LNCaP clone FGC (cell line): ENCODE measurements at regions not wholly inside any gene's neighbourhood (a gene's known extent, or its start where the extent isn't known, plus 50 kb on each side); places are given as distances from the start of the nearest gene placed in this dataset.

Experiments used
- DNase-seq: peaks from one replicate; pipeline ENCODE4 v3.0.0-alpha.2; 2011; ENCODE audit warnings: low read depth
- H3K4me3 ChIP-seq: 2 replicates; pipeline ENCODE4 v1.5.1; 2011; ENCODE audit warnings: mild to moderate bottlenecking, low read depth, low read length, control low read depth
- TF ChIP-seq, protein P1 (sequence below): IDR thresholded peaks from 2 replicates; pipeline ENCODE4 v1.5.1; 2012; ENCODE audit warnings: mild to moderate bottlenecking; ENCODE audit not compliant: control insufficient read depth, insufficient read depth; ENCODE audit errors: extremely low read depth

DNA sequence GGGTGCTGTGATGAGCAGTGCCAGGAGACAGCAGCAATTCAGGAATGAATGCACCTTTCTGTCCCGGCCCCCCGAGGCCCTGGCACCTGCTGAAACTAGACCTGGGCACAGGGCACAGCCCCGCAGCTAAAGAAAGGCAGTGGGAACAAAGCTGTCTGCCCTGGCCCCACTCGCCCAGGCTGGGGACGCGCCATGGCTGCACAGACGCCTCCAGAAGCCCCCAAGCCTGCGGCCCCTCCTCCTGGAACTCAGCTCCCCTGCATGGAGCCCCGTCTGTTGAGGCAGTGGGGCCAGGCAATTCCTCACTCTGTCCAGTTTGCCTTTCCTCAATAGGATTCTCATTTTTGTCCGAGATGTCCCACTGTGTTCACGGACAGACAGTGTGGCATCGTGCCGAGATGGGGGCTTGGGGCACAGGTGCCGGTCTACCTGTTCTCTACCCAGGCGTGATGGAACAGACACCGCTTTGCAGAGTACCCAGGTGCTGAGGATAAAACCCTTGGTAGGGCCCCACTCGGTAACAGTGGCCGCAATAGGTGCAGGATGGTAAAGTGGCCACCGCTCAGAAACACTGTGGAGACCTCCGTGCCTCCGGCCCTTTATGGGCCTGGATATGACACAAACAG, 146.5 kb upstream of the SOX1 start:
- DNase-seq, result no peak
- no peak overlapping the region for H3K4me3 ChIP-seq
- TF ChIP-seq, protein P1, sequence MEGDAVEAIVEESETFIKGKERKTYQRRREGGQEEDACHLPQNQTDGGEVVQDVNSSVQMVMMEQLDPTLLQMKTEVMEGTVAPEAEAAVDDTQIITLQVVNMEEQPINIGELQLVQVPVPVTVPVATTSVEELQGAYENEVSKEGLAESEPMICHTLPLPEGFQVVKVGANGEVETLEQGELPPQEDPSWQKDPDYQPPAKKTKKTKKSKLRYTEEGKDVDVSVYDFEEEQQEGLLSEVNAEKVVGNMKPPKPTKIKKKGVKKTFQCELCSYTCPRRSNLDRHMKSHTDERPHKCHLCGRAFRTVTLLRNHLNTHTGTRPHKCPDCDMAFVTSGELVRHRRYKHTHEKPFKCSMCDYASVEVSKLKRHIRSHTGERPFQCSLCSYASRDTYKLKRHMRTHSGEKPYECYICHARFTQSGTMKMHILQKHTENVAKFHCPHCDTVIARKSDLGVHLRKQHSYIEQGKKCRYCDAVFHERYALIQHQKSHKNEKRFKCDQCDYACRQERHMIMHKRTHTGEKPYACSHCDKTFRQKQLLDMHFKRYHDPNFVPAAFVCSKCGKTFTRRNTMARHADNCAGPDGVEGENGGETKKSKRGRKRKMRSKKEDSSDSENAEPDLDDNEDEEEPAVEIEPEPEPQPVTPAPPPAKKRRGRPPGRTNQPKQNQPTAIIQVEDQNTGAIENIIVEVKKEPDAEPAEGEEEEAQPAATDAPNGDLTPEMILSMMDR, result no peak

DNA sequence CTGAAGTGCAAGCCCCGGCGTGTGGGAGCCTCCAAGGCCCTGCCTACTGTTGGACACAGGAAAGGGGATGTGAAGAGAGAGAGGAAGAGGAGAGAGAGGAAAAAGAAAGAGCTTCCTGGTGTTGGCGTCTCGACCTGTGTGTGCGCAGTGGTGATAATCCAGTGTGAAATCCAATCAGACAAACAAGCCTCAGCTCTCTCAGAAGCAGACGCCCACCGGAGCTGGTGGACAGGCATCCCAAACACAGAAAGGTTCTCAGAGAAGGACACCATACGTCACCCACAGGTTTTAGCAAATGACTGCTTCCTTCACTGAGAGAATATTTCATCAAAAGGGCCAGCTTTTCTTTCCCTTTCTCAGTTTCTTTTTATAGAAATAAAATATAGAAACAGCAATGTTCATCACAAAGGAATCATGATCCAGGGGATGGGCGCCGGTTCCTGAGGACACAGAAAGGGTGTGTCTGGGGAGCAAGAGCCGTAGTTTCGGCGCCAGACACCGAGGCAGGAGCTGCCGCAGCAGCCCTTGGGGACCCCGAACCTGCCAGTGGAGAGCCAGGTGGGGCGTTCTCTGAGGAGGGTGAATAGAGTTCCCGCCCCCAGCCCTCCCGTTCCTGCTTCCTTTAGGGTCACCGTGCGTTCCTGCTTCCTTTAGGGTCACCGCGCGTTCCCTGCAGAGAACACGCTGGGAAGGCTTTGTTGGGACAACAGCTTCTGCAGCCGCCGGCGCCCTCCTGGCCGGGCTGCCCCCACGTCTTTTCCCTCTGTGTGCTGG, 145.8 kb upstream of the SOX1 start:
- no peak overlapping the region for H3K4me3 ChIP-seq
- no peak for DNase-seq
- TF ChIP-seq, protein P1, result no peak

DNA sequence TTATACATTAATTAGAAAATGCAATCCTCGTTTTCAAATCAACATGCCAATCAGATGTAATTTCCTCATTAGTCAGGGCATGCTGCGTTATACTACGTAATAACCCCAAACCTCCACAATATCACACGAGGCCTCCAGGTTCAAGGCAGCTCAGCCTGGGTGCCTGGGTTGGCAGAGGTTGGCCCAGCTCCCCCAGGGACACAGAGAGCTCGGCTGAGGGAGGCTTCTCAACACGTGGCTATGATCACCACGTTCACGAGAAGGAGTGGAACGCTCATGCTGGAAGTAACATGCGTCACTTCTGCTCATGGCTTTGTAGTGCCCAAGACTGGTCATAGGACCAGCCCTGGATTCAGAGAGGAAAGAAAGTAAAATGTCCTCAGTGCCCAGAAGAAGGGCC, 144.9 kb upstream of the SOX1 start:
- DNase-seq, result no peak
- no peak overlapping the region for H3K4me3 ChIP-seq
- TF ChIP-seq, protein P1, result no peak

DNA sequence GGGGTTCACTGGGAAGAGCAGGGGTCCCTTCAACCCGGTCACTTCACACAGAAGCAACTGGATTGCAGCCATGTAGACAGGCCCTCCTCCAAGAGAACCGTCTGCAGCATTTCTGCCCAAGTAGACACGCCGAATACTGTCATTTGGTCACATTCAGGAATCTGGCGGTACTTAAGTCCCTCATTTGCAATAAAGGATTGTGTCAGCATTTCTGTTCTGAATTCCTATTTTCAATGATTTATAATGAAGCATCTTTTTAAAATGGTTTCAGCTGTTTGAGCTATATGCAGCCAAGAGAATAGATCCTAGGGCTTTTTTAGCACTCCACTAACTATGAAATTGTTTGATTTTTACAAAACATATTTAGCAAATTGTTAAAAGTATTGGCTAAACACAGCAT, 143.5 kb upstream of the SOX1 start:
- TF ChIP-seq, protein P1, result no peak
- DNase-seq, result no peak
- H3K4me3 ChIP-seq, result no peak overlapping the region

DNA sequence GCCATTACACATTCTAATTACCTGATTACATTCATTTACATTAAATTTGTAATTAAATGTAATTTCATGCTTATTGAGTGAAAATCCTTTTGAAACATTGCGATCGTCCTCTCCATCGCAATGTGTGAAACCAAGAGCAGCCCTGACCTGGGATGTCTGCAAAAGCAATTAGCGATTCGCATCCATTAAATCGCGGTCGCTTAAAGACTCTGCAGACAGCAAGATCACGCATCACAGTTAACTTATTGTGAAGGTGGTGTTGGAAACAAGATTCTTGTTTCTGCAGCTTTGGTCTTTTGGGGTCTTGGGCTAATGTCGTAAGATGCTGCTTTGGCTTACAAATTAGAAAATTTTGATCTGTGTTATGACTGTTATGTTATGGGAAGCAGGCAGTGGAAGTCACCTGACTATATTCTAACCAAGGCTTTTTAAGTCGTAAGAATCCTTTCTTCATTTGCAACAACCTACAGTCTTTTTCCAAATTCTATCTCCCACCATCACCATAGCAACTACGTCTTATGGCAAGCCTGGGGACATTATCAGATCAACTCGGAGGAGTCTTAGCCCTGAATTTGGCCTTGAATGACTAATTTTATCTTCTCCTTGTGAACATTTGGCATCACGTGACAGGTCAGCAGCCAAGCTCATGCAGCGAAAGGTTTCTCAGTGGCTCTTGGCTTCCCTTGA, 142.8 kb upstream of the SOX1 start:
- no peak overlapping the region for H3K4me3 ChIP-seq
- TF ChIP-seq, protein P1, result no peak
- no peak for DNase-seq

DNA sequence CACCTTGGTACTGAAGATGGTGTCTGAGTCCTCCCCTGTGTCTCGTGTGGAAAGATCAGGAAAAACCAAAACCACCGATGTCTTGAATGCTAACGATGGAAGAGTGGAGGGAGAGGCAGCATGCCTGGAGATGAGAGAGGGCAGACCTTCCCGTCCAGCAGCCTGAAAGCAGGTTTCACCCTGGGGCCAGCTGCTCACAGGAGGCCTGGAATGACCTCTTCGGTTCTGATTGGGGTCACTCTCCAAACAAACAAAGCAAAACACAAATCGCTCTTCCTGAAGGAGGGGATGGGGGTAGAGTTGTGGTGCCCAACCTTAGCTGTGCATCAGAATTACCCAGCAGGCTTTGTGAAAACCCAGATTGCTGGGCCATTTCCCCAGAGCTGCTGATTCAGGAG, 142.3 kb upstream of the SOX1 start:
- TF ChIP-seq, protein P1, result no peak
- no peak overlapping the region for H3K4me3 ChIP-seq

More for the DNA sequence above, 142.3 kb upstream of the SOX1 start:
- DNase-seq, result no peak
